ENCODE measurements at regions not wholly inside any gene's neighbourhood (a gene's known extent, or its start where the extent isn't known, plus 50 kb on each side); places are given as distances from the start of the nearest gene placed in this dataset.

GRCh38 chr6:66664112-66664511, 957.1 kb upstream of the EYS start:
- TF ChIP-seq EZH2phosphoT487 (IDR thresholded peaks at IDR 0.05; ENCODE audit: borderline replicate concordance, low read length), result no peak
- no peak for TF ChIP-seq CTCF (conservative IDR thresholded peaks at IDR 0.05; ENCODE audit: low read depth, low read length)
- TF ChIP-seq EZH2 (IDR thresholded peaks at IDR 0.05; ENCODE audit: low read length, unreplicated experiment), result no peak
